ENCODE measurements at regions not wholly inside any gene's neighbourhood (a gene's known extent, or its start where the extent isn't known, plus 50 kb on each side); places are given as distances from the start of the nearest gene placed in this dataset.
"Not testable (repeated sequence)": the region's sequence is repeated elsewhere in the genome, so short reads cannot be mapped to it uniquely, and the experiment has no call there.

DNA sequence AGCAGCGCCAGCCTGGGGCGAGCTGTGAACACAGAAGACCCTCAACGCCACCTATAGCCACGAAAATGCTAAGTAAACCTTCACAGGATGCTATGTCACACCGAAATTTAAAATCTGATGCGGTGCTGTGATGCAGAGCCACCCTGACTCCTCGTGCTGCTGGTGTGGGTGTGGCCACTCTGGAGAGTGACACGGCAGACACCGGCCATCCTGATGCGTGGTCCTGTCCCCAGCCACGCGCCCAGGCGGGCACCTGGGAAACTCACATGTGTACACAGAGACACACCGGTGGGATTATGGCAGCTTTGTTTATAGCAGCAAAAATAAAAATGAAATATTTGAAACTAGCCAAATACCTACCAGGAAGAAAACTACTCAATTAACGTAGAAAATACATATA lies 138.3 kb upstream of the SFSWAP start:
- no peak for TF ChIP-seq EP300 (IDR thresholded peaks at IDR 0.05)
- TF ChIP-seq, protein P1, sequence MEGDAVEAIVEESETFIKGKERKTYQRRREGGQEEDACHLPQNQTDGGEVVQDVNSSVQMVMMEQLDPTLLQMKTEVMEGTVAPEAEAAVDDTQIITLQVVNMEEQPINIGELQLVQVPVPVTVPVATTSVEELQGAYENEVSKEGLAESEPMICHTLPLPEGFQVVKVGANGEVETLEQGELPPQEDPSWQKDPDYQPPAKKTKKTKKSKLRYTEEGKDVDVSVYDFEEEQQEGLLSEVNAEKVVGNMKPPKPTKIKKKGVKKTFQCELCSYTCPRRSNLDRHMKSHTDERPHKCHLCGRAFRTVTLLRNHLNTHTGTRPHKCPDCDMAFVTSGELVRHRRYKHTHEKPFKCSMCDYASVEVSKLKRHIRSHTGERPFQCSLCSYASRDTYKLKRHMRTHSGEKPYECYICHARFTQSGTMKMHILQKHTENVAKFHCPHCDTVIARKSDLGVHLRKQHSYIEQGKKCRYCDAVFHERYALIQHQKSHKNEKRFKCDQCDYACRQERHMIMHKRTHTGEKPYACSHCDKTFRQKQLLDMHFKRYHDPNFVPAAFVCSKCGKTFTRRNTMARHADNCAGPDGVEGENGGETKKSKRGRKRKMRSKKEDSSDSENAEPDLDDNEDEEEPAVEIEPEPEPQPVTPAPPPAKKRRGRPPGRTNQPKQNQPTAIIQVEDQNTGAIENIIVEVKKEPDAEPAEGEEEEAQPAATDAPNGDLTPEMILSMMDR (IDR thresholded peaks at IDR 0.05), result no peak
- TF ChIP-seq POLR2A (IDR thresholded peaks at IDR 0.05), result no peak
- TF ChIP-seq POLR2AphosphoS5 (IDR thresholded peaks at IDR 0.05), result no peak
- no peak for DNase-seq
- Histone ChIP-seq H3K36me3 (no peaks in the 10 kb centered on the region), H3K27me3 (peaks cover 2 to 86% (median 49%) of the 10 kb centered on the region in 3 donors), H3K27ac (no peak overlapping the region), H3K4me1 (no peaks in the 10 kb centered on the region), H3K9me3 (no peaks in the 10 kb centered on the region), H3K4me3 (no peak overlapping the region)
- 75 to 83% methylated on average over 15 of the region's 15 CpGs for WGBS, 2 donors
- intact Hi-C loops (cut with DNase I), result no loop called here

DNA sequence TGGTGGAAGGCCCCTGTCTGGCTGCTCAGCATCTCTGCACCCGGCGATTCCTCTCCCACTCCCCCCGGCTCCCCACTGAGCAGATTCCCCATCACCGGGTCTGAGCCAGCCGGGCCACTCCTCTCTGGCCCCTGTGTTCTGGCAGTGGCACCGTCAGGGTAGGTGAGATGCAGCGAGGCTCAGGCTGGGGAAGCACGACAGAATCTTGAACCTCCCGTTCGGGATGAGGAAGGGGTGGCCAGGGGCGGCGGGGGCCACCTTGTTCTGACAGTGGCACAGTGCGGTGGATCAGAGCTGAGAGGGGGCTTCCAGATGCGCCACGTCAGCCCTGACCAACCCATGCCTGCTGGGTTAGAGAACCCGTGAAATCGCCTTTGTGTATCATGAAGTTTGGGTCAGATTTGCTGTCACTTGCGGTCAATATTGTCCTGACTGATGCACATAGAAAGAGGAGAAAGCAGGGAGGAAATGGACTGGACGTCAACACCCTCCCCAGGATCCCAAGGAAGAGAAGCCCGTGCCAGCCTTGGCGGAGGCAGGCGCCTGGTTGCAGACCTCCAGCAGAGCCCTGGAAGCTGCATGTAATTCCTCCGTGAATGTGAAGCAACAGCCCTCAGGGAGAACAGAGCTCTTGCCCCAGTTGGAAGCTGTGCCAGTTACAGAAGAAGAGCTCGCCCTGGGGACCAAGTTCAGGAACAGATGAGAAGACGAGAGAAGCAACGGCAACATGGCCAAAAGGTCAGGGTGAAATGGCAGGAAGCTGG lies 137.1 kb upstream of the SFSWAP start:
- H3K27ac ChIP-seq, result no peak overlapping the region
- H3K27me3 ChIP-seq, result peaks cover 5 to 92% (median 56%) of the 10 kb centered on the region in 3 donors
- TF ChIP-seq POLR2AphosphoS5 (IDR thresholded peaks at IDR 0.05) (no peak), EP300 (IDR thresholded peaks at IDR 0.05) (no peak), POLR2A (IDR thresholded peaks at IDR 0.05) (no peak)
- TF ChIP-seq, protein P1 (IDR thresholded peaks at IDR 0.05), result no peak
- WGBS, 2 donors, result 73 to 75% methylated on average over 26 of the region's 26 CpGs
- DNase-seq, result no peak
- no peaks in the 10 kb centered on the region for H3K9me3 ChIP-seq
- no peak overlapping the region for H3K4me3 ChIP-seq
- no peaks in the 10 kb centered on the region for H3K4me1 ChIP-seq
- intact Hi-C loops (cut with DNase I), result no loop called here
- H3K36me3 ChIP-seq, result no peaks in the 10 kb centered on the region

DNA sequence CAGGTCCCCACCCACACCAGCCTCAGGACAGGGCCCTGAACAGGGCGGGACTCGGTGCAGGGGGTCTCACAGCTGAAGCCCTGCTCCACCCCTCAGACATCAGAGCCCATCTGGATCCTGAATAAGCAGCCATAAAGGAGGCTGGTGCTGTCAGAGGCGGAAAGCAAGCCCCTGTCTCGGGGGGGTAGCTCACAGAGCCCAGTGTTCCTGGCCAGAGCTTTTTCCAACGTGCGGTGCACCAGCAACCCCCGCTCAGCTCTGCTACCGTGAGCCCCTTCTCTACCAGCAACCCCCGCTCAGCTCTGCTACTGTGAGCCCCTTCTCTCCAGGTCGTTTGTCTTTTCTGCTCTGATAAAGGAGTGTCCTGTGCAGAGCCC lies 136.5 kb upstream of the SFSWAP start:
- no peak overlapping the region for H3K4me3 ChIP-seq
- peaks cover 6 to 92% (median 56%) of the 10 kb centered on the region in 3 donors for H3K27me3 ChIP-seq
- H3K4me1 ChIP-seq, result no peaks in the 10 kb centered on the region
- intact Hi-C loops (cut with DNase I), result no loop called here
- H3K27ac ChIP-seq, result no peak overlapping the region
- 26 to 39% methylated on average over 10 of the region's 10 CpGs for WGBS, 2 donors
- TF ChIP-seq, protein P1 (IDR thresholded peaks at IDR 0.05), result no peak
- H3K9me3 ChIP-seq, result no peaks in the 10 kb centered on the region
- no peak for DNase-seq
- no peaks in the 10 kb centered on the region for H3K36me3 ChIP-seq

DNA sequence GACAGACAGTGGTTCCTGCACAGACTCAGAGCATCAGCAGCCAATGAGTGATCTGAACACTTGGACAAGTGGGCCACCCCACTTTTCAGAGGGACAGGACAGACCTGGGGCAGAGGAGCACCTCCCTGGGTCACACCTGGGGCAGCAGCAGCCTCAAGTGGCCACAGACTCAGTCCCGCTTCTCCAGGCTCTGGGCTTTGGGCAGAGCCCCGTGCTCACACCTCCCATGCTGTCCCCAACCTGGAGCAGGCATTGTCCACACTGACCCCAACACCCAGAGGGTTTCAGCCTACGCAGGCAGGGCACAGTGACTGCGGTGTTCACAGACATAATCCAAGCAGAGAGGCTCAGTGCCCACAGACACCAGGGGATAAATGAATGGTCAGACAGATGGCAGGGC lies 135.5 kb upstream of the SFSWAP start:
- Histone ChIP-seq H3K27ac (no peak overlapping the region), H3K4me1 (no peaks in the 10 kb centered on the region), H3K4me3 (no peak overlapping the region), H3K27me3 (peaks cover 4 to 85% (median 51%) of the 10 kb centered on the region in 3 donors), H3K36me3 (no peaks in the 10 kb centered on the region), H3K9me3 (no peaks in the 10 kb centered on the region)
- intact Hi-C loops (cut with DNase I), result no loop called here
- no peak for DNase-seq
- WGBS, 2 donors, result 68 to 83% methylated on average over 4 of the region's 4 CpGs
- no peak for TF ChIP-seq POLR2A (IDR thresholded peaks at IDR 0.05)

DNA sequence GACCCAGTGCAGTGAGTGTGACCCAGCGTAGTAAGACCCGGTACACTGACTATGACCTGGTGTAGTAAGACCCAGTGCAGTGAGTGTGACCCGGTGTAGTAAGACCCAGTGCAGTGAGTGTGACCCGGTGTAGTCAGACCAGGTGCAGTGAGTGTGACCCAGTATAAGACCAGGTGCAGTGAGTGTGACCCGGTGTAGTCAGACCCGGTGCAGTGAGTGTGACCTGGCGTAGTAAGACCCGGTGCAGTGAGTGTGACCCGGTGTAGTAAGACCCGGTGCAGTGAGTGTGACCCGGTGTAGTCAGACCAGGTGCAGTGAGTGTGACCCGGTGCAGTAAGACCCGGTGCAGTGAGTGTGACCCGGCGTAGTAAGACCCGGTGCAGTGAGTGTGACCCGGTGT lies 134.2 kb upstream of the SFSWAP start:
- DNase-seq; intact Hi-C loops (cut with DNase I); H3K27ac ChIP-seq; H3K36me3 ChIP-seq; H3K4me3 ChIP-seq; H3K4me1 ChIP-seq; H3K9me3 ChIP-seq: not testable (repeated sequence)
- WGBS, 2 donors, result 80 to 98% methylated on average over 13 to 17 of the region's 17 CpGs
- peaks cover 4 to 73% (median 45%) of the 10 kb centered on the region in 3 donors for H3K27me3 ChIP-seq

DNA sequence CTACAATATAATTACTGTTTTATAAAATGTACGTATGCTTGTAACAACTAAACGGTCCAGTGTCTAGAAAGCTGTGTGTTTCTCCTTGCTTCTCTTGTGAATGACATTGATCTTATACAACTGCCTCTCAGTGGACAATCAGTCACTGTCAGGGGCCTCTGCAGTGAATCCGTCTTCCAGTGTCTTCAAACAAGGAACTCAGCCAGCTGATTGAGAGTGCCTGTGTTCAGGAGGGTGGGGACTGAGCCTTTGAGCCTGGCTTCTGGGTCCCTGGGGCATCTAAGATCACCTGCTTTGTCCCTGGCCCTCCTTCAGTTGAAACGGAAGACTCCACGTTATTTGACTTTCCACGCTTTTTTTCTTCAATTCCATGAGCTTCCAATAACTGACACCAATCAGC lies 133.1 kb upstream of the SFSWAP start:
- 70 to 78% methylated on average over 6 of the region's 6 CpGs for WGBS, 2 donors
- Histone ChIP-seq H3K9me3 (no peaks in the 10 kb centered on the region), H3K4me1 (no peaks in the 10 kb centered on the region), H3K36me3 (no peaks in the 10 kb centered on the region), H3K27me3 (peaks cover 4 to 62% (median 40%) of the 10 kb centered on the region in 3 donors), H3K4me3 (no peak overlapping the region), H3K27ac (no peak overlapping the region)
- intact Hi-C loops (cut with DNase I), result no loop called here
- no peak for DNase-seq
- TF ChIP-seq, protein P1 (IDR thresholded peaks at IDR 0.05), result no peak
- TF ChIP-seq EP300 (IDR thresholded peaks at IDR 0.05) (no peak), POLR2AphosphoS5 (IDR thresholded peaks at IDR 0.05) (no peak), POLR2A (IDR thresholded peaks at IDR 0.05) (no peak)
